ENCODE measurements at regions not wholly inside any gene's neighbourhood (a gene's known extent, or its start where the extent isn't known, plus 50 kb on each side); places are given as distances from the start of the nearest gene placed in this dataset.
A peak's percentile ranks its signal among the peaks of the same experiment; 100 is the strongest.

DNA sequence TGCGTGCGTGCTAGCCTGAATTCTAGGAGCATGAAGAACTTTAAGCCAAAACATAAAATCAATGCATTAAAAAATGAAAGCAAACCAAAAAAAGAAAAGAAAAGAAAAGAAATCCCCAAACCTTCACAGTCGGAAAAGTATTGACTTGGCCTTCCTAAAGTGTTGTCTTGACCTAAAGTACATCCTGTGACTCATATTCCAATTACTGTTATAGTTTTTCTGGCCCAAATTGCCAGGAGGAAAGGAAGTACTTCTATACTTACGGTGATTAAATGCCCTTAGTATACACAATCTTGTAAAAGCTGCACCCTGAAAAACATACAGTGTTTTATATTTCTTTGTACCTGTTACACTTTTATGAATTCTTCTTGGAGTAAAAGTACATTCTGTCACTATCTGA is 512.8 kb downstream of the ANKRD50 start:
- no peaks in the 10 kb centered on the region for H3K36me3 ChIP-seq (ENCODE audit: control insufficient read depth, insufficient read depth, low read length)
- no peak overlapping the region for H3K9ac ChIP-seq (ENCODE audit: insufficient read depth, low read length)
- no peak overlapping the region for H3K4me3 ChIP-seq (replicated peaks in 1 of 4; ENCODE audit: control extremely low read depth in 1 of 4, insufficient read depth in 1 of 4, low read depth in 3 of 4, low read length in 4 of 4)
- peak overlapping the region; percentile 15 for H3K4me2 ChIP-seq (ENCODE audit: extremely low read depth, insufficient read depth, low read length)
- H2AFZ ChIP-seq (ENCODE audit: low read length): no peak overlapping the region
- no peaks in the 10 kb centered on the region for H4K20me1 ChIP-seq (ENCODE audit: control insufficient read depth, extremely low read depth, insufficient read depth, low read length)
- no peak for TF ChIP-seq EZH2 (IDR thresholded peaks at IDR 0.05; ENCODE audit: low read length, missing control alignments)
- TF ChIP-seq, protein P1, sequence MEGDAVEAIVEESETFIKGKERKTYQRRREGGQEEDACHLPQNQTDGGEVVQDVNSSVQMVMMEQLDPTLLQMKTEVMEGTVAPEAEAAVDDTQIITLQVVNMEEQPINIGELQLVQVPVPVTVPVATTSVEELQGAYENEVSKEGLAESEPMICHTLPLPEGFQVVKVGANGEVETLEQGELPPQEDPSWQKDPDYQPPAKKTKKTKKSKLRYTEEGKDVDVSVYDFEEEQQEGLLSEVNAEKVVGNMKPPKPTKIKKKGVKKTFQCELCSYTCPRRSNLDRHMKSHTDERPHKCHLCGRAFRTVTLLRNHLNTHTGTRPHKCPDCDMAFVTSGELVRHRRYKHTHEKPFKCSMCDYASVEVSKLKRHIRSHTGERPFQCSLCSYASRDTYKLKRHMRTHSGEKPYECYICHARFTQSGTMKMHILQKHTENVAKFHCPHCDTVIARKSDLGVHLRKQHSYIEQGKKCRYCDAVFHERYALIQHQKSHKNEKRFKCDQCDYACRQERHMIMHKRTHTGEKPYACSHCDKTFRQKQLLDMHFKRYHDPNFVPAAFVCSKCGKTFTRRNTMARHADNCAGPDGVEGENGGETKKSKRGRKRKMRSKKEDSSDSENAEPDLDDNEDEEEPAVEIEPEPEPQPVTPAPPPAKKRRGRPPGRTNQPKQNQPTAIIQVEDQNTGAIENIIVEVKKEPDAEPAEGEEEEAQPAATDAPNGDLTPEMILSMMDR (conservative IDR thresholded peaks at IDR 0.05 in 1 of 2, IDR thresholded peaks at IDR 0.05 in 1 of 2; ENCODE audit: low read depth in 1 of 2, low read length in 2 of 2): no peak
- no peaks in the 10 kb centered on the region for H3K79me2 ChIP-seq (ENCODE audit: control insufficient read depth, insufficient read depth, low read length)
- H3K4me1 ChIP-seq (ENCODE audit: control insufficient read depth, extremely low read depth, insufficient read depth, low read length): peaks cover 6% of the 10 kb centered on the region
- peak; percentile 66 to 73 for DNase-seq (ENCODE audit: low read depth in 2 of 2)
- no peaks in the 10 kb centered on the region for H3K27me3 ChIP-seq (ENCODE audit: control insufficient read depth, insufficient read depth, low read length)
- H3K27ac ChIP-seq (ENCODE audit: insufficient read depth, low read length): no peak overlapping the region
- no peaks in the 10 kb centered on the region for H3K9me3 ChIP-seq (ENCODE audit: control insufficient read depth, insufficient read depth, low read depth, low read length)

DNA sequence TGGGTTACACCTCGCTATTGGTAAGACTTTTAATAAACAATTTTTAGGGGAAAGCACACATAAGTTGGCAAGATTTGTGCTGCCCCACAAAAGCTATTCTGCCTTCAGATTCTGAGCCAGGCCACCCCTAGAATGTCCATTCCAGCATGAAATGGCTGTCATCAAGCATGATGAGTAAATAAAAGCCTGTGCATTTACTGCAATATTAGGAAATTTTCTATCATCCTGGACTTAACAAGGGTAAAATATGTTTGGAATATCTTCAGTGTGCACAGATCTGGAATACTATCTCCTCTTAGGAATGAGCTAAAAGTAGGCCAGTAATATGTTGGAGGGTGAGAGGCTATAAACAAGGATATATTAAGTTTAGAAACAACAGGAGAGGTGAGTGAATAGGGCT is 510.9 kb downstream of the ANKRD50 start:
- no peaks in the 10 kb centered on the region for H3K27me3 ChIP-seq (ENCODE audit: control insufficient read depth, insufficient read depth, low read length)
- H3K36me3 ChIP-seq (ENCODE audit: control insufficient read depth, insufficient read depth, low read length): no peaks in the 10 kb centered on the region
- no peaks in the 10 kb centered on the region for H3K9me3 ChIP-seq (ENCODE audit: control insufficient read depth, insufficient read depth, low read depth, low read length)
- no peaks in the 10 kb centered on the region for H3K79me2 ChIP-seq (ENCODE audit: control insufficient read depth, insufficient read depth, low read length)
- no peak overlapping the region for H2AFZ ChIP-seq (ENCODE audit: low read length)
- no peak overlapping the region for H3K4me2 ChIP-seq (ENCODE audit: extremely low read depth, insufficient read depth, low read length)
- H3K4me1 ChIP-seq (ENCODE audit: control insufficient read depth, extremely low read depth, insufficient read depth, low read length): peaks cover 6% of the 10 kb centered on the region
- no peak for DNase-seq (ENCODE audit: low read depth in 2 of 2)
- H3K4me3 ChIP-seq (replicated peaks in 1 of 4; ENCODE audit: control extremely low read depth in 1 of 4, insufficient read depth in 1 of 4, low read depth in 3 of 4, low read length in 4 of 4): no peak overlapping the region
- no peak overlapping the region for H3K27ac ChIP-seq (ENCODE audit: insufficient read depth, low read length)
- H4K20me1 ChIP-seq (ENCODE audit: control insufficient read depth, extremely low read depth, insufficient read depth, low read length): no peaks in the 10 kb centered on the region
- TF ChIP-seq EZH2 (IDR thresholded peaks at IDR 0.05; ENCODE audit: low read length, missing control alignments): no peak
- TF ChIP-seq, protein P1 (conservative IDR thresholded peaks at IDR 0.05 in 1 of 2, IDR thresholded peaks at IDR 0.05 in 1 of 2; ENCODE audit: low read depth in 1 of 2, low read length in 2 of 2): no peak
- H3K9ac ChIP-seq (ENCODE audit: insufficient read depth, low read length): no peak overlapping the region

DNA sequence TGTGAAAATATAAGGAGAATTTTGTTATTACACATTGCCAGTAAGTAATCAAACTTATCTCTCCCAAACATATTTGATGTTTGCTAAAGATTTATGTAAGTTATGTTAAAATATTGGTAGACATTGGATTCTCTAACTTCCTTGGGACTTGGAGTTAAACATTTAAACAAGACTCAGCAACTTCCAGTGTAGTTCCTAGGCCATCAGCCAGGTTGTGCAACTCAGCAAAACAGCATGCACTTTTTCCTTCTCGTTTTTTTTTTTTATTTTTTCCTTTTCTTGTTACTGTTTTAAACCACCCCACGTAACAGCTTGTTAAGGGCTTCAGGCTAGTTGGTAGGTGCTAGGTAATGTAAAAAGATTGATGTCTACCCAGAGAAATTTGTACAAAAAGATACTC is 510.4 kb downstream of the ANKRD50 start:
- H3K4me1 ChIP-seq (ENCODE audit: control insufficient read depth, extremely low read depth, insufficient read depth, low read length): peaks cover 6% of the 10 kb centered on the region
- no peaks in the 10 kb centered on the region for H3K27me3 ChIP-seq (ENCODE audit: control insufficient read depth, insufficient read depth, low read length)
- no peak for TF ChIP-seq EZH2 (IDR thresholded peaks at IDR 0.05; ENCODE audit: low read length, missing control alignments)
- TF ChIP-seq, protein P1 (conservative IDR thresholded peaks at IDR 0.05 in 1 of 2, IDR thresholded peaks at IDR 0.05 in 1 of 2; ENCODE audit: low read depth in 1 of 2, low read length in 2 of 2): peak; percentile 24 to 59
- H3K4me3 ChIP-seq (replicated peaks in 1 of 4; ENCODE audit: control extremely low read depth in 1 of 4, insufficient read depth in 1 of 4, low read depth in 3 of 4, low read length in 4 of 4): no peak overlapping the region
- H3K9me3 ChIP-seq (ENCODE audit: control insufficient read depth, insufficient read depth, low read depth, low read length): no peaks in the 10 kb centered on the region
- H4K20me1 ChIP-seq (ENCODE audit: control insufficient read depth, extremely low read depth, insufficient read depth, low read length): no peaks in the 10 kb centered on the region
- H3K4me2 ChIP-seq (ENCODE audit: extremely low read depth, insufficient read depth, low read length): peak overlapping the region; percentile 46
- H2AFZ ChIP-seq (ENCODE audit: low read length): no peak overlapping the region
- H3K9ac ChIP-seq (ENCODE audit: insufficient read depth, low read length): no peak overlapping the region
- H3K79me2 ChIP-seq (ENCODE audit: control insufficient read depth, insufficient read depth, low read length): no peaks in the 10 kb centered on the region
- peak; percentile 41 to 77 for DNase-seq (ENCODE audit: low read depth in 2 of 2)
- H3K36me3 ChIP-seq (ENCODE audit: control insufficient read depth, insufficient read depth, low read length): no peaks in the 10 kb centered on the region
- H3K27ac ChIP-seq (ENCODE audit: insufficient read depth, low read length): no peak overlapping the region

Data from fibroblast of lung (primary cell).